Astrocyte (in vitro differentiated cells and primary cell): ENCODE measurements at regions not wholly inside any gene's neighbourhood (a gene's known extent, or its start where the extent isn't known, plus 50 kb on each side); places are given as distances from the start of the nearest gene placed in this dataset.

ENCODE experiments used
- CTCF ChIP-seq: IDR thresholded peaks from 2 replicates; pipeline ENCODE4 v1.5.1; 2011; ENCODE audit warnings: low read depth, mild to moderate bottlenecking, inconsistent platforms, low read length, moderate library complexity; ENCODE audit not compliant: insufficient read depth
- EZH2 ChIP-seq: IDR thresholded peaks from 2 replicates; pipeline ENCODE4 v1.6.1; 2012; ENCODE audit warnings: mild to moderate bottlenecking, low read length, inconsistent platforms; ENCODE audit not compliant: insufficient read depth

- no peak for TF ChIP-seq EZH2
- TF ChIP-seq CTCF: no peak
Measured at GRCh38 chr22:22977479-22978200, 90.0 kb downstream of the IGLL5 start.
